DMS 273 treated with DMSO at 0.1 percent for 48 hours (cell line): ENCODE measurements at regions not wholly inside any gene's neighbourhood (a gene's known extent, or its start where the extent isn't known, plus 50 kb on each side); places are given as distances from the start of the nearest gene placed in this dataset.

ENCODE experiments used
- DNase-seq: peaks from one replicate; lab custom pipeline; 2025; lab: John Stamatoyannopoulos, UW

DNA sequence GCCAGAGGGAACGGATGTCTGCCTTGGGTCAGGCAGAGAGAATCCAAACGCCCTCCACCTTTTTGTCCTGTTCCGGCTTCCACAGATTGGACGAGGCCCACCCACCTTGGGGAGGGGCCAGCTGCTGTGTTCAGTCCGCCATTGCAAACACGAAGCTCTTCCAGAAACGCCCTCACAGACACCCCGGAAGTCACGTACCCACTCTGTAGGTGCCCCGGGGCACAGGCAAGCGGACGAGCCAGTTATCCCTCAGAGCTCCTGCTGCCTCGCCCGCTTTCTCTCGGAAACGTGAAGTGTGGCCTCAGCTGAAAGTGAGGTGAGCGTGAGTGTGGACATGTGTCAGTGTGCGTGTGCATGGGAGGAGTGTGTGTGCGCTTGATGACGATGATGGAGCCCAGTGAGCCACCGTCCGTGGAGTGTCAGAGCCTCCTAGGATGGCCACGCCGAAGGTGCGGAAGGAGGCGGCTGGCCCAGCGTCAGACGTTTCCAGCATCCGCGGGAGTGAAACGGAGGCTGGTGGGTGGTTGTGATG lies 869.2 kb downstream of the TBC1D22A start:
- DNase-seq = no peak

DNA sequence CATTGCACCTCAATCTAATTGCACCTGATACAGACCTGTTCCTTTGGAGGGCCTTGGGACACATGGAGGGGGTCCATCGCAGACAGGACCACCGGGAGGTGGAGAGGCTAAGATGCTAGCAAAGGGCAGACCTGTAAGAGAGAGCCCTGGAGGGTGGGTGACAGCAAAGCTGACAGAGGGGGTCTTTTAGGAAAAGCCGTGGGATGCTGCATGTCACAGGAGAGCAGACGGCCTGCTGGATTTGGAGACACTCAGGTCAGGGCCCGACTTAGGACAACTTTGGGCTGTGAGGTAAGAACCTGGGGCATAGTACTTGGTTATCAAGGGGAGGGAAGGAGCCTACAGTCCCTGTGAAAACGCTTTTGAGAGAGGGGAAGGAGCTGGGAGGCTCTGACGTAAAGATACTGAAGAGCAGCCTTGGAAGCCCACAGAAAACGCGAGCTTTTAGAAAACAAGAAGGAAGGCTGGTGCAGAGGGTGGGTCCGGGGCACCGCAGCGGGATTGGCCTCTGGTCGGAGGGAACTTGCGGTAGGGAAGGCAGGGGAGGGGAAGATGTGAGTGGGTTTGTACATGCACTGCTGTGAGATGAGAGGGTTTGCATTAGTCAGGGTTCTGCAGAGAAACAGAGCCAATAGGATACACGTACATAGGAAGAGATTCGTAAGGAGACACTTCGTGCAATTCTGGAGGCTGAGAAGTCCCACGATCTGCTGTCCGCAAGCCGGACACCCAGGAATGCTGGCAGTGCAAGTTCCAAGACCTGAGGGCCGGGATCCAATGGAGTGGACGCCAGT lies 868.5 kb downstream of the TBC1D22A start:
- DNase-seq = no peak

DNA sequence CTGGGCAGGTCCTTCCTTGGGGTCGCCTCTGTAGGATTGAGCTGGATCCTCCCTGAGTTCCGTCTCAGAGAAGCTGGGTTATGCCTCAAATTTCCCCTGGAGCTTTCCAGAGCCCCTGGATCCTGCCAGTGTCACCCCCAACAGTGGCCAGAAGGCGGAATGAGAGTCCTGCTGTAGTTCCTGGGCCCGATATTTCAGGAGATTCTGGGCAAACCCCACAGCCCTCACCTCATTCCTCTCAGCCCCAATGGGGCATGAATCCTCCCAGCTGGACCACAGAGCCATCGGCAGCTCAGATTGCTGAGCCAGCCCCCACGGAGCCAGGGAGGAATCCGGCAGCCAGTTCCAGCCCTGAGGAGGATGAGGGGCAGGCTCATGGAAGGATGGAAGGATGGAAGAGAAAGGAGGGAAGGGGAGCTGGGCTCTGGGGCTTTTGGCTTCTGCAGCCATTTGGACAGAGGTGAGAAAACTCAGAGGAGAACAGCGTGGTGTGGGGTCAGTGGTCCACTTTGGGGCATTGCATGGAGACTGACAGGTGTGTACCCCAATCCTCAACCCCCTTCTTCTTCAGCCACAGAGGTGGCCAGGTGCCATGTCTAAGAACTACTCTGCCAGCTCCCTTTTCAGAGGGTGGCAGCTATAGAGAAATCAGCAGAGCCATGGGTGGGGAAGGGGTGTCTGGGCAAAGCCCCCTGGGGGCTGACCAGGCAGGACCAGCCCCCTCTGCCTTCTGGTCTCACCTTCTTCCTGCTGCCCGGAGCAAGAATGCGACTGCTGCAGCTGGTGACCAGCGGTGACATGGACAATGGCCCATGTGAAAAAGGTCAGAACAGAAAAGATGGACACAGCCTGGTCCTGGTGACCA lies 867.6 kb downstream of the TBC1D22A start:
- DNase-seq = no peak

DNA sequence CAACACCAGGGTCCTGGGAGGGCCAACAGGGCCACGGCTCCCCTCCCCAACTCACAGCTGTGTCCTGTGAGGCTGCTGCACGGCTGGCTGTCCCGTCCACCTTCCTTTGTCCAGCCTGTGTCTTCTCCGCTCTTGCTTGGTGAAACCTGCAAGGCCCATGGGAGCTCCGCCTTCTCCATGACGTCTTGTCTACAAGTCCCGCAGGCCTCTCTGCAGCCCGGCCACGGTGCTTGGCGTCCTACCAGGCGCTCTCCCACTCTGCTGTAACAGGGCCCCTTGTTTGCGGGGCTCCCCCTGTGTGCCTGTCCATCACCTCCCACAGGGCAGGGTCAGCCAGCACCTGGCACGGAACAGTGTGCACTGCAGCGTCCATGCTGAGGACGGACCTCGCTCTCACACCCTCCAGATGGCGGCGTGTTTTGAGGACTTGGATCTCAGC lies 866.8 kb downstream of the TBC1D22A start:
- DNase-seq = no peak

DNA sequence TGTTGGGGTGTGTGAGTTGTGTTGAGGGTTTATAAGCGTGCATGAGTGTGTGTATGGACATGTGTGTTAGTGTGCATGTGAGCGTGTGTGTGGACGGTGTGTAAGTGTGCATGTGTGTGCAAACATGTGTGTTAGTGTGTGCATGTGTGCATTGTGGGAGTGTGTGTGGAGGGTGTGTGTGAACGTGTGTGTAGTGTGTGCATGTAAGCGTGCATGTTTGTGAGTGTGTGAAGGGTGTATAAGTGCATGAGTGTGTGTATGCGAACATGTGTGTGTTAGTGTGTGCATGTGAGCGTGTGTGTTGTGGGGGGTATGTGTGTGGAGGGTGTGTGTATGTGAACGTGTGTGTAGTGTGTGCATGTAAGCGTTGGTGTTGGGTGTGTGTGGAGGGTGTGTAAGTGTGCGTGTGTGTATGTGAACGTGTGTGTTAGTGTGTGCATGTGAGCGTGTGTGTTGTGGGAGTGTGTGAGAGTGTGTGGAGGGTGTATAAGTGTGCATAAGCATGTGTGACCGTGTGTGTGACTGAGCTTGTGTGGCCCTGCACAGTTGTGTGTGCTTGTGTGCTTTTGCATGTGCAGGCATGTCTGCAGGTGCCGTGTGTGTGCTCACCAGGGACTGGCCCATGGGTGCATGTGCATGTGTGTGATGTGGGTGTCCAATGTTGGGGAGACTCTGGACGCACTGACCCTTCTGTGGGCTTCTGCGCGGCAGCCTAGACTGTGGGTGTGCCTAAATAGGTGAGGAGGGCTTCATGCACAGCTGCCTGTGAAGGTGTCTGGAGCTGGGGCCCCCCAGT lies 866.2 kb downstream of the TBC1D22A start:
- DNase-seq = no peak

DNA sequence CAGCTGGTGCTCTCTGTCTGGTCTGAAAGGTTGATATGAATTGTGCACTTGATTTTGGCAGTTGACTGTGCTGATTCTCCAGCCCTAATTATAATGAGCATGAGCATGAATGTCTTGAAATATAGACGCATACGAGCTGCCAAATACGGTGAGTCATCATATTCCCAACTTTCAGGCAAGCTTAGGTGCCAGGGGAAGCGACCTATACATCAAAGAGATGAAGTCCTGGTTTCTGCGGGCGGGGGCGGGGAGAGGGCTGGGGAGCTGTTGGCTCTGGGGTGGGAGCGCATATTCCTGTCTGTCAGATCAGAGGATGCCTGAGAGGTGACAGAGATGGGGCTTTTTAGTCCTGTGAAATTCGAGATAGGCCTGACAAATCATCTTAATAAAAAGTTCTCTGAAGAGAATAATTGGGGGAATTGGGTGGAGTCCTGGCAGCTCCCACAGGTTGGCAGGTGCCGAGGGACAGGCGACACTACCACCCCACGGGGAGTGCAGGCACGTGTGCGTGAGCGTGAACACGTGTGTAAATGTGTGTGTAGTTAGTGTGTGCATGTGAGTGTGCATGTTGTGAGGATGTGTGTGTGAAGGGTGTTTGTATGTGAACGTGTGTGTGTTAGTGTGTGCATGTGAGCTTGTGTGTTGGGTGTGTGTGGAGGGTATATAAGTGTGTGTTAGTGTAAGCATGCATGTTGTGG lies 865.3 kb downstream of the TBC1D22A start:
- DNase-seq = no peak

DNA sequence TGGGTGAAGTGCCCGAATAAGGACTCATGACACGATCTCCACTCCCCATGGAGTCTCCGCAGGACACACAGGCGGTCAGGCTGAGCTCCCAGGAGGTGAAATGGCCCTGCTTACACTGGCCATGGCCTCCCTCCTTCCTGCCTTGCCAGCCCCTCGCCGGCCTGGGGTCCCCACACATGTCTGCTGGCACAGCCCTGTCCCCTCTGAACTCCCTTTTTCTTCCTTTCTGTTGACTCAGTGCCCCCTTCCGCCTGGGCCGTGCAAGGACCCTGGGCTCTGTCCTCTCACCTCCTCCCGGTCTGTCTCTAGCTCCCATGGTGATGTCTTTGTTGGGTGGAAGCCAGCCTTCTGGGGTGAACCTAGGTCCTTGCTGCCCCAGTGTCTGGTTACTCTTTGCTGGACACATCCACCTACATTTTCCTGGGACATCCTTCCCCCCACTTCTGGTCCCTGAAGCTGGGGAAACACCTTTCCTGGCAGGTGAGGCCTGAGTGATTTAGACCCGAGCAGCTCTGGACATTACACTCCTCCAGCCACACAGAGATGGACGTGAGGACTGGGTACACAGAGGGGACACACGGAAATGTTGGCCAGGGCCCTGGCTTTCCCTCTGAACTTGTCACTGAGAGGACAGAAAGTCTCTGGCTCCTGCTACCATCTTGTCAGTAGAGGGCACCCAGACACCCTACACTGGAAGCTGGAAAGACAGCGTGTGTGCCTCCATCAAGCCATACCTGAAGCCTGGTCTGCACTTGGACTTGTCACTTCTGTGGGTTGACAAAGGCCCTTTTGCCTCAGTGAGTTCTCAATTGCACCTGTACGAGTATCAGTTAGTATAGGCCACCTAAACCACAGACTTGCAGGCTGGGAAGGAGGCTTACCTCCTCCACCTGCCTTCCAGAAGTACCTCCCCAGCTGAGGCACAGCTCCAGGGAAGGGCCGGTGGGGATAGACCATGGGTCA lies 864.3 kb downstream of the TBC1D22A start:
- DNase-seq = no peak

DNA sequence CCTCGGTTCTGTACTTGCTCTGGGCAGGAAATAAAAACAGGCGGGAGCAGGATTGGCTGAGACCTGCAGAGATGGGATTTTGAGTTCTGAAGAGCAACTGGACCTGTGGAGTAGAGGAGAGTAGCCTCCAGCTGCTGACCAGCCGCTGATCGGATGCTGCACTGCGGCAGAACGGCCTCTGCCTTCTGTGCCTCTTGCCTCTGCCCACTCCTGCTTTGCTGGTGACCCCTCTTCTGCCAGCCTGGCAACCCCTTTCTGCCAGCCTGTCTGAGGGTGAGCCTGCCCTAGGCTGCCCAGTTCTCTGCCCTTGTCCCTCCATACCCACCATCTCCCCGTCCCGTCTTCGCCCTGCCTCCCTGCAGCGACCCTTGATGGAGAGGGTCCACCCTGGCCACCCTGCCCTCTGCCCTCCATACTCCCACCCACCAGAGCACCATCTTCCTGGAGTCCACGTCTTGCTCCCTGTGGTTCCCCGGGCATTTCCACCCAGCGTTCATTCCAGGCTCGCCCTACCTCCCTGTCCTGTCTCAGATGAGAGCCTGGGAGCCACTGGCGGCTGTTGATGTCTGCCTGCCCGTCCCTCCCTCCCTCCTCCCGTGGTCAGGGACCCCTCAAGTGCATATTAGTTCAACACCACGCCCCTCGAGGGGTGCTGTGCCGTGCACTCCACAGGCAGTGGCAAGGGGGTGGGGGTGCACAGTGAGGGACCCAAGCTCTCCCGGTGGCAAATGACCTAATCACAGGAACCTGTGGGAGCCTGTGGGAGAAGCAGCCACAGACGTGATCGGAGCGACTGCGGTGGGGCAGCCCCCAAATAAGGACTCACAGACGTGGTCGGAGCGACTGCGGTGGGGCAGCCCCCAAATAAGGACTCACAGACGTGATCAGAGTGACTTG lies 863.3 kb downstream of the TBC1D22A start:
- DNase-seq = no peak

DNA sequence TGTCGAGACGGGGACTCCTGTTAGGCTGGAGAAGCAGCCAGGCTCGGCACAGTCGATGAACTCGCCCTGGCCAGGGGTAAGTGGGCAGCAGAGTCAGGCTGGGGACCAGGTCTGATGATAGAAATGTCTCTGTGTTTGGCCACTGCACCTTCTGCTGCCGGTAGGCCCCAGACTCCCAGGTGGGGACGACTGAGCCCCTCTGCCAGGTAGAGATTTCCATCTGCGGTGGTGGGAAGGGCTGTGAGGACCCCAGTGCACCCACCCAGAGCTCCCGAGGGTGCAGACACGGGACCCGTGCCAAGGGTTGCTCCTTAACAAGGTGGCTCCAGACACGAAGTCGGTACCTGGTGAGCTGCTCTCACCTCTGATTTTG lies 862.5 kb downstream of the TBC1D22A start:
- DNase-seq = no peak

DNA sequence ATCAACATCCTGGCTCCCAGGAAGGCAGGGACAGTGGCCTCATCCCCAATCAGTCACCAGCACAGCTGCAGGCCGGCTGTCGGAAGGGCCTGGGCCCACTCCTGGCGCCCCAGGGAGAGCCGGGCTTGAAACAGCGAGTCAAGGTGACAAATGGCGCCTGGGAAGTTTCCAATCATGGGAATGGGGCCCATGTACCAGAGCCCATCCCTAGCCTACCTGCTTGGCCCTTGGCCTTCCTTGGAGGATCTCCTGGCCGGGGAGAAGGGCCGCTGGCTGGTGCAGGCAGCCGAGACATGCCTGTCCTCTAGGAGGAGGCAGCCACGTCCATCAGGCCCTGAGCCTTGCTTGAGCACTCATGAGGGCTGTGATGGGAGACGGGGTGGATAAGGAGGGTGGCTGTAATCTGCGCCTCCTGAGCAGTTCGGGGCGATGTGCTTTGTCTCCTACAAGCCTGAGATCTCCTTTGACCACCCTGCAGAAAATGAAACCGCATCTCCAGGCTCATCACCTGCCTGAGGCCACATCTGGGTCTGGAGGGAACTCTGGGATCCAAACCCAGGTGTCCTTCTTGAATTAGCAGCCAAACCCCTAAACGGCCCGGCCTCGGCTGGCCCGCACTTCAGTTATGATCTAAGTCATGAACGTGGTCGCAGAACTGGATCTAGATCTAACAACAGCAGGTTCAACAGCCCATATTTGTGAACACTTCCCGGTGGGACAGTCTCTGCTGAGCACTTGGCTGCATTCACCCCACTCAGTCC lies 862.0 kb downstream of the TBC1D22A start:
- no peak for DNase-seq

DNA sequence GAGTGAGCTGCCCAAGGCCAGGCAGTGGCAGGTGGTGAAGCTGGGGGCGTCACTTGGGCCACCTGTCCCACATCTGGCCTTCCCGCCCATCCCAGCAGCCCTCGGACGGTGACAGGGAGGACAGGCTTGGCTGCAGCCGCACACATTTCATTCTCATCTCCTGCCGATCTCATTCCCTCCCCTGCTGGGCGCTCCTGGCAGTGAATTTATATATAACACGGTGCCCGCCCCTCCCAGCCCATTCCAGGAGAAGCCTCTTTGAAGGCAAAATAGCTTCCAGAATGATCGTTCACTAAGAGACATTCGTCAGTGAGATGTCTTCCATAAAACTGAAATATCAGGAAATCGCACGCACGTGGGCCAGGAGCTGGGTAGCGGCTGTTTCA lies 861.3 kb downstream of the TBC1D22A start:
- DNase-seq = no peak

DNA sequence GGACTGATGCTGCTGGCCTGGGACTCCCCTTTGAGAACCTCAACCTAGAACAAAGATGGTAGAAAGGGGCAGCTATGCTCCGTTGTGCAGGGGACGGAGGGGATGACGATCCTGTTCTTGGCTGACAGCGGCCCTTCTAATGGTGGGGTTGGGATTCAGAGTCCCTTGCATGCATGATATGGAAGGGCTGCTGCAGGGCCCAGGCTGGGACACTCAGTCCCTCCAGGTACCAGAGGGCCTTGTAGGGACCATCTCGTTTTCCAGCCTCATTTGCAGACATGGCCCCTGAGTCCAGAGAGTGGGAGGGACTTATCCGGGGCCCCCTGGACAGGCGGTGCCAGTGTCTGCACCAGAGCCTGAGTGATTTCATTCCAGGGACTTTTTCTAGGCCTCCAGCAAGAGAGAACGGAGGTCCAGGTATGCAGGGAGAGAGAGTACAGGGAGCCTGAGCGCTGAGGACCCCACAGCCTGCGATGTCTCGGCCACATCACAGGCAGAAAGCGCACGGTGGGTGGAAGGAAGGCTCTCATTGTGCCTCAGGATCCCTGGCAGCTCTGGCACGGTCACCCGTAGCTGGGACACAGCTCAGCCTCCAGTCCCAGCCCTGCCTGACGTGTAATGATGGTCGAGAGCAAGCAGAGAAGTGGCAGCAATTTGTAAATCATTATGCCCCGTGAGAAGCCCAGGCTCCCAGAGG lies 860.8 kb downstream of the TBC1D22A start:
- DNase-seq = no peak

DNA sequence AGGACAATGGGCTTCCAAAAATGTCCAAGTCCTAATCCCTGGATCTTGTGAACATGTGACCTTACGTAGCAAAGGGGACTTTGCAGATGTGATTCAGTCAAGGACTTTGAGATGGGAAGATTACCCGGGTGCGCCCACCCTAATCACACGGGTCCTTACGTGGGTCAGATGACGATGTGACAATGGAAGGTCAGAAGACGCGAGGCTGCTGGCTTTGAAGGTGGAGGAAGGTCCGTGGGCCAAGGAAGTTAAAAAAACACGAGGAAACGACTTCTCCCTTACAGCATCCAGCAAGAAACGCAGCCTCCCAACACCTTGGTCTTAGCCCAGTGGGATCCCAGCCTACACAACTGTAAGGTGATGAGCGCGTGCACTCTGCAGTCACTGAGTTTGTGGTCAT lies 860.1 kb downstream of the TBC1D22A start:
- DNase-seq = no peak

DNA sequence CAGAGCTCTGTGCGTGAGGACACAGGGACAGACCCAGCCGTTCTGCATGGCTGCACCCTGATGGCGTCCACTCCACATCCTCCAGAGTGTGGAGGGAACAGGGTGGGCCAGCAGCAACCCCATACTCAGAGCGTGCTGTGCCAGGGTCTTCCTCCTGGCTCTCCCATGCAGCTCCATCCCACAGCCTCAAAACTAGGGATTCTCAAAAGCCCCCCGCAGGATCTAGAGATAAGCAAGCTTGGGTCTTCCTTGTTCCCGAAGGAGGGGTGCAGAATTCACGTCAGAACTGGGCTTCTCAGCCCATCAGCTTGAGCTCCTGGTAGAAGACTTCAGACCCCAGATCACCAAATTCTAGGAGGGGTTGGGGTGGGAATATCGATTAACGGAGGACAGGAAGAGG lies 858.8 kb downstream of the TBC1D22A start:
- no peak for DNase-seq

DNA sequence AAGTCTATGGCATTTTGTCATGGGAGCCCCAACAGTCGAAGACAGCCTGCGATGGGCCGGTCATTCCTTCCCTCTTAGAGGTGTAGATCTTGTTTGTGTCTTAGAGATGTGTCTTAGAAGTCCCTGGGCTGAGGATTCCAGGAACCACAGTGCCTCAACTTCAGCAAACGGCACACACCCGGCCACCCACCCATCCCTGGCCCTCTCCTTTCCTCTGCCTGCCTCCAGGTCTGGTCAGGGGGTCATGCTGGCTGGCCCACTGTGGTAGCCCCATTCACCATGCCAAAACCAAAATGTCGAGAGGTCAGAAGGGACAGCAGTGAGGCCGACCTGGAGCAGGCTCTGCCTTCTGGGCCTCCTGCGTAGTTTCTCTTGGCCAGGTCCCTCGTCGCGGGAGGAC lies 857.9 kb downstream of the TBC1D22A start:
- DNase-seq = no peak

DNA sequence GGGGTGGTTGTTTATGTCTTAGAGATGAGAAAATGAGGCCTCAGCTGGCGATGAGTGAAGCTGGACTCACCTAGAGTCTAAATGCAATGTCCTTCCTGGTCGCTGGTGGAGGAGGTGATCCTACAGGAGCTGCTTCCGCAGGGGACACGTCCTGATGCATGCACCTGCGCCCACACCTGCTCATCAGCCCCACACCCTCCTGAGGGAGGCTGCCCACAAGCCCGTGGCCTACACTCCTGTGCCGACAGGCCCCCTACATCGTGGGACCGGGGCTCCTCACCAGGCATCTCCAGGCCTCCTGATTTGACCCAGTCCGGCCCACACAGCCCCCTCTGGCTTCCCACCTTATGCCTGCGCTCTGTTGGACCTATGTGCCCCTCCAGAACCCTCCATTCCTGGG lies 857.2 kb downstream of the TBC1D22A start:
- no peak for DNase-seq

DNA sequence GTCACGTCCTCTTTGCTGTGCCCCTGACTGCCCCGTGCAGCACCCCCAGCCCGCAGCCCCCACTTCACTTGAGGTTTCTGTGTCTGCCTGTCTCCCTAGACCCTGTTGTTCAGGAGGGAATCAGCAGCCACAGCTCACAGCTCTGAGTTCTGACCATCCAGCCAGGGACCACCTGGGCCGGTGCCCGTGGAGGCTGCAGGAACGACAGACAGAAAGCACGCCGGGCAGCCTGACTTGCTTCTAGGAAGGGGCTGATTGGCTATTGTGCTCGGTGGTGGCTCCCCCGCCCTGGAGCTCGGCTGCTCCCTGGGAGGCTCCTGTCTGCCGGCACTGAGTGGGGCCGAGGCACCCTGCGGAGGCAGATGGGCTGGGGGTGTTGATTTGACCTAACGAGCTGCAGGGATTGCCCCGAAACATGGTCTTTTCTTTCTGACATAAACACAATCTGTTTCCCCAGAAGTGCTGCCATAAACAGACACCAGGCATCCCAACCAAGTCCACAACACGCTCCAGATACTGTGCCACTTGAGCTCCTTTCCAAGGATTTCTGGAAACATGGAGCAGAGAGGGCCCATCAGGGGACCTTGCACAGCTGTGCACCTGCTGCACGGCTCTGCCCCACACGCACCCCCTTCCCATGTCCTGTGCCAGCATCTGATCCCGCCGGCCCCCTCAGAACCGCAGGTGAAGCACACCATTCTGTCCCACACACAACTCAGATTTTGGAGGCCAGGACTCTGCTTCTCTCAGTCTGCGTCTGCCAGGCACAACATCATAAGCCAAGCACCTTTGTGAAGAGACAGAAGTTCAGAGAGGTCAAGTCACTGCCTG lies 855.9 kb downstream of the TBC1D22A start:
- DNase-seq = no peak
